HG03460 (cell line): ENCODE measurements at regions not wholly inside any gene's neighbourhood (a gene's known extent, or its start where the extent isn't known, plus 50 kb on each side); places are given as distances from the start of the nearest gene placed in this dataset.
"Not testable (repeated sequence)": the region's sequence is repeated elsewhere in the genome, so short reads cannot be mapped to it uniquely, and the experiment has no call there.

Experiments
- ATAC-seq: cut with Tn5 transposase; IDR thresholded peaks from one replicate; pipeline ENCODE4 v1.9.1; 2021; ENCODE audit not compliant: unreplicated experiment

GRCh38 chr13:27327633-27328032, 57.0 kb downstream of the RASL11A start:
- no peak for ATAC-seq

GRCh38 chr13:27329210-27329609, 58.6 kb downstream of the RASL11A start:
- no peak for ATAC-seq

- ATAC-seq = no peak
These were observed 64.3 kb downstream of the RASL11A start for GRCh38 chr13:27334774-27335435.

GRCh38 chr13:27336014-27336673, 65.5 kb downstream of the RASL11A start:
- no peak for ATAC-seq

- ATAC-seq = no peak
These were observed 67.6 kb downstream of the RASL11A start for GRCh38 chr13:27338207-27338606.

GRCh38 chr13:27338816-27339215, 68.2 kb downstream of the RASL11A start:
- ATAC-seq = no peak

GRCh38 chr13:27339299-27339698, 68.7 kb downstream of the RASL11A start:
- ATAC-seq = no peak

- no peak for ATAC-seq
These were observed 71.0 kb downstream of the RASL11A start for GRCh38 chr13:27341616-27342015.

GRCh38 chr13:27347211-27347772, 76.7 kb downstream of the RASL11A start:
- no peak for ATAC-seq

GRCh38 chr13:27348461-27348860, 76.0 kb upstream of the GTF3A start:
- no peak for ATAC-seq

- no peak for ATAC-seq
These were observed 75.0 kb upstream of the GTF3A start for GRCh38 chr13:27349458-27349857.

GRCh38 chr13:27350825-27351224, 73.6 kb upstream of the GTF3A start:
- ATAC-seq = not testable (repeated sequence)

- no peak for ATAC-seq
These were observed 71.7 kb upstream of the GTF3A start for GRCh38 chr13:27352698-27353097.

- peak; percentile 96 for ATAC-seq
These were observed 71.2 kb upstream of the GTF3A start for GRCh38 chr13:27353166-27353583.

- ATAC-seq = no peak
These were observed 70.7 kb upstream of the GTF3A start for GRCh38 chr13:27353708-27354107.

- ATAC-seq = no peak
These were observed 70.0 kb upstream of the GTF3A start for GRCh38 chr13:27354379-27354778.

GRCh38 chr13:27355894-27356293, 68.5 kb upstream of the GTF3A start:
- no peak for ATAC-seq

GRCh38 chr13:27358420-27358819, 66.0 kb upstream of the GTF3A start:
- no peak for ATAC-seq

GRCh38 chr13:27359199-27359821, 65.1 kb upstream of the GTF3A start:
- ATAC-seq = no peak

GRCh38 chr13:27360562-27360961, 63.9 kb upstream of the GTF3A start:
- ATAC-seq = no peak

GRCh38 chr13:27362064-27362751, 62.2 kb upstream of the GTF3A start:
- peak; percentile 72 for ATAC-seq
